ENCODE measurements at regions not wholly inside any gene's neighbourhood (a gene's known extent, or its start where the extent isn't known, plus 50 kb on each side); places are given as distances from the start of the nearest gene placed in this dataset.
A peak's percentile ranks its signal among the peaks of the same experiment; 100 is the strongest.

DNA sequence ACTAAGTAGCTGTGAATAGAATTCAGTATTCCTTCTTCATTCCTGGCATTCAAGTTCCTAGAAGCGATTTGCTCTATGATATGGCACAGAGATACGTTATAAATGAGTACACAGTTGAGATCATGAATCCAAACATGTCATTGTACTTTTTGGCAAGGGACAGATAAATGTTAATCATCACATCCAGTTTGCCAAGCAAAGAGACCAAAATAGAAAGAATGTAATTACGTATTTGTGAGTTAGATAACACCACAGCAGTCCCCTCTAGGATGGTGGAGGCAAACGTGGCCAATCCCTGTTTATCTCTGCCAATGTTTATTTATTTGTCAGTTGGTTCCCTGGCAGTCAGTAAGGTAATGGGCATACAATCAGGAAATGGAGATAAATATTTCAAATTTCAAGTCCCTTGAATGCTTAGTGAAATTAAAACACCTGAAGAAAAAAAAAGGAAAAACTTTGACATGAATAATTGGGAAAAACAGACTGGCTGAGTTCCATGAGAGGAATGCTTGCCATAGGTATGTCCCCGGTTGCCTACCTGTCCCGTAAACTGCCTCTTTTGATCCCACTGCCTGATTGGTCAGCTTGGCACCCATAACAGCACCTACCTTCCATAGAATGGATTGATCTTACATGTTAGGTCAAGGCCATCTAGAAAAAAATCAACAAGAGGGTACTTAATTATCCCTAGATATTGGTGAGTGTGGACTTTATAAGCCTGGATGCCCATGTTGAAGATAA, 451.1 kb upstream of the NETO1 start:
- TF ChIP-seq ZFX (IDR thresholded peaks at IDR 0.05), result no peak
- TF ChIP-seq, protein P1, sequence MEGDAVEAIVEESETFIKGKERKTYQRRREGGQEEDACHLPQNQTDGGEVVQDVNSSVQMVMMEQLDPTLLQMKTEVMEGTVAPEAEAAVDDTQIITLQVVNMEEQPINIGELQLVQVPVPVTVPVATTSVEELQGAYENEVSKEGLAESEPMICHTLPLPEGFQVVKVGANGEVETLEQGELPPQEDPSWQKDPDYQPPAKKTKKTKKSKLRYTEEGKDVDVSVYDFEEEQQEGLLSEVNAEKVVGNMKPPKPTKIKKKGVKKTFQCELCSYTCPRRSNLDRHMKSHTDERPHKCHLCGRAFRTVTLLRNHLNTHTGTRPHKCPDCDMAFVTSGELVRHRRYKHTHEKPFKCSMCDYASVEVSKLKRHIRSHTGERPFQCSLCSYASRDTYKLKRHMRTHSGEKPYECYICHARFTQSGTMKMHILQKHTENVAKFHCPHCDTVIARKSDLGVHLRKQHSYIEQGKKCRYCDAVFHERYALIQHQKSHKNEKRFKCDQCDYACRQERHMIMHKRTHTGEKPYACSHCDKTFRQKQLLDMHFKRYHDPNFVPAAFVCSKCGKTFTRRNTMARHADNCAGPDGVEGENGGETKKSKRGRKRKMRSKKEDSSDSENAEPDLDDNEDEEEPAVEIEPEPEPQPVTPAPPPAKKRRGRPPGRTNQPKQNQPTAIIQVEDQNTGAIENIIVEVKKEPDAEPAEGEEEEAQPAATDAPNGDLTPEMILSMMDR (conservative IDR thresholded peaks at IDR 0.05), result no peak
- H3K27ac ChIP-seq, result peak overlapping the region; percentile 67; the same call in 1 of the 2 replicates

DNA sequence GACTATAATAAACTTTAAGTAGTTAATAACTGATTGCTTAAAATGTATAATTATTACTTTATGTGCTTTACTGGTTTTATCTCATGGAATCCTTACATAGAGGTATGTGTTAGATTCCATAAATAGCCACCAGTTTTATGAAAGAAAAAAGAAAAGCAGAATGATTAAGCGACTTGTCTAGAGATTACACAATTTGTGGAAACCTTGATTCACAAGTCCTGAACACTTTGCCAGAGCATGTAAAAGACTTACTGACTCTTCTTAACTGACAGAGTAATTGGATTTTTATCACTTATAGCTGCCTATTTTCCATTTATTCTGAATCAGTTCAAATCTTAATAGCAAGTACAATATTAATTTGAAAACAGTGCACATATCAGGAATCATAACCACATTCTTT, 448.7 kb upstream of the NETO1 start:
- TF ChIP-seq, protein P1 (conservative IDR thresholded peaks at IDR 0.05), result no peak
- TF ChIP-seq ZFX (IDR thresholded peaks at IDR 0.05), result no peak
- no peak overlapping the region for H3K27ac ChIP-seq

DNA sequence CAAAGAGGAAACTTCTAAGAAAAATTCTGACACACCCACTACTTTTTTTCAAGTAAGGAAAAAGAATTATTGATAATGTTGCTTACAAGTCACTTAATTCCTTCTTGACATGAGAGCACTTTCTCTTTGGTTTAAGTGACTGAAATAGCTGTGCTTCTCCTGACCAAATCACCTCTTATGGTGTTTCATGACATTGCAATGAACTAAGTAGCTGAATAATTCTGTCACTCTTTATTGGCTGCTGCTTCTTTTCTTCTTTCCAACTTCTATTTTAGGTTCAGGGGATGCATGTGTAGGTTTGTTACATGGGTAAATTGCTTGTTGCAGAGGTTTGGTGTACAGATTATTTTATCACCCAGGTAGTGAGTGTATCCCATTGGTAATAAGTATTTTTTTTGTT, 447.6 kb upstream of the NETO1 start:
- no peak overlapping the region for H3K27ac ChIP-seq
- TF ChIP-seq, protein P1 (conservative IDR thresholded peaks at IDR 0.05), result no peak
- TF ChIP-seq ZFX (IDR thresholded peaks at IDR 0.05), result no peak

DNA sequence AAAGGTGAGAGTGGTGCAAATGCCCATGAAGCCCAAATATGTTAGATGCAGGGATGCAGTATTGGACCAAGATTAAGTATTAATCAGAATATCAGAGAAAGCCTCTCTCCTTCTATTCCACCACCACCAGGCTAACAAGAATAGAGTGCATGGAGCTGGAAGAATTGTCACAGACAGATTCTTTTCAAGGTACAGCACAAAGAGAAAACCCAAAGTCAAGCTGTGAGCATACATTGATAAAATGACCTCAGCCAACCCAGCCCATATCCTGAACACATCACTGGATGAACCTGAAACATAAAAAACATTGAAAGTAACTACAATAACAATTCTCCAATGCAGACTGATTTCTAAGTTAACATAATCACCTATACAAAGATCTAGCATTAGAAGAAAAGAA, 445.7 kb upstream of the NETO1 start:
- no peak overlapping the region for H3K27ac ChIP-seq
- TF ChIP-seq, protein P1 (conservative IDR thresholded peaks at IDR 0.05), result no peak
- no peak for TF ChIP-seq ZFX (IDR thresholded peaks at IDR 0.05)

DNA sequence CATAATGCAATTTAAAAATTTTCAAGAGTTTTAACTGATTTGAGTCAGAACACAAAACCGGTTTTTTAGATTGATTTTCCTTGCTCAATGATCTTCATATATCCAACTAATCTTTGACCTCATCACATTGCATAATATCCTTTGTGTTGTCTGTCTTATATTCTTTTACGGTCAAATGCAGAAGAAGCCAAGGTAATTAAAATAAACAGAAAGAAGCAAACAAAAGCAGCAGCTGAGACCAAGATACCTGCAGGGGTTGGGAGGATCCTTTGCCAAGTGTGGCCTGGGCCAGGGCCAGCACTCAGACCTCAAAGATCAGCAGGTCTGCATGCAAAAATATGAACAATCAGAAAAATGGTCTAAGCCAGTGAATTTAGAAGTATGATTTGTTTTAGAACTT, 428.9 kb upstream of the NETO1 start:
- no peak for TF ChIP-seq ZFX (IDR thresholded peaks at IDR 0.05)
- TF ChIP-seq, protein P1 (conservative IDR thresholded peaks at IDR 0.05), result no peak
- no peak overlapping the region; the same call in 1 of the 2 replicates for H3K27ac ChIP-seq

DNA sequence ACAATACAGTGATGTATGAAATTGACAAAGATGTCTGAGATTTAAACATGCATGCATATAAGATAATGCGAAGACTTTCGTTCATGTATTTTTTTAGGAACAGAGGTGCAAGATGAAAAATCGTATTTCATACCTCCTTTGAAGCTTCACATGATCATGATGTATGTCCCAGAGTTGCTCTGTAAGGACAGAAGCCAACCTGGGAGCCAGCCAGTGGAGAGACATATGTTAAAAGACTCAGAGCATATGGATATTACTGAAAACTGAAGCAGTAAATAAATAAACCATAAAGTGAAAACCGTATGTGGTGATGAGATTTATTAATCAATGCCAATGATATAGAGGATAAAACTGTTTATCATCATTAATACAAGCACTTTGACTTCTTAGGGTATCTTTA, 424.4 kb upstream of the NETO1 start:
- TF ChIP-seq, protein P1 (conservative IDR thresholded peaks at IDR 0.05), result no peak
- no peak for TF ChIP-seq ZFX (IDR thresholded peaks at IDR 0.05)
- H3K27ac ChIP-seq, result no peak overlapping the region

DNA sequence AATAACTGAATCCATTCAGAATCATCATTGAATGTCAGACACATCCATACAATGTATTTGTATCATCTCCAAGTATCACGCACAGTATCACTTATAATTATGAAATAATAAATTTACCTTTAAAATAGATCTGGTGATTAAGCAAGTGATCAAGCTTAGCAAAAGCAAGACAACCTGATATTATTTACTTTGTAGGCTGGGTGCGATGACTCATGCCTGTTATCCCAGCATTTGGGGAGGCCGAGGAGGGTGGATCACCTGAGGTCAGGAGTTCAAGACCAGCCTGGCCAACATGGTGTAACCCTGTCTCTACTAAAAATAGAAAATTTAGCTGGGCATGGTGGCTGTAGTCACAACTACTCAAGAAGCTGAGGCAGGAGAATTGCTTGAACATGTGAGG, 421.0 kb upstream of the NETO1 start:
- H3K27ac ChIP-seq, result no peak overlapping the region
- TF ChIP-seq ZFX (IDR thresholded peaks at IDR 0.05), result no peak
- TF ChIP-seq, protein P1 (conservative IDR thresholded peaks at IDR 0.05), result no peak

All from C4-2B (cell line).